ENCODE measurements at regions not wholly inside any gene's neighbourhood (a gene's known extent, or its start where the extent isn't known, plus 50 kb on each side); places are given as distances from the start of the nearest gene placed in this dataset.
"Not testable (repeated sequence)": the region's sequence is repeated elsewhere in the genome, so short reads cannot be mapped to it uniquely, and the experiment has no call there.

DNA sequence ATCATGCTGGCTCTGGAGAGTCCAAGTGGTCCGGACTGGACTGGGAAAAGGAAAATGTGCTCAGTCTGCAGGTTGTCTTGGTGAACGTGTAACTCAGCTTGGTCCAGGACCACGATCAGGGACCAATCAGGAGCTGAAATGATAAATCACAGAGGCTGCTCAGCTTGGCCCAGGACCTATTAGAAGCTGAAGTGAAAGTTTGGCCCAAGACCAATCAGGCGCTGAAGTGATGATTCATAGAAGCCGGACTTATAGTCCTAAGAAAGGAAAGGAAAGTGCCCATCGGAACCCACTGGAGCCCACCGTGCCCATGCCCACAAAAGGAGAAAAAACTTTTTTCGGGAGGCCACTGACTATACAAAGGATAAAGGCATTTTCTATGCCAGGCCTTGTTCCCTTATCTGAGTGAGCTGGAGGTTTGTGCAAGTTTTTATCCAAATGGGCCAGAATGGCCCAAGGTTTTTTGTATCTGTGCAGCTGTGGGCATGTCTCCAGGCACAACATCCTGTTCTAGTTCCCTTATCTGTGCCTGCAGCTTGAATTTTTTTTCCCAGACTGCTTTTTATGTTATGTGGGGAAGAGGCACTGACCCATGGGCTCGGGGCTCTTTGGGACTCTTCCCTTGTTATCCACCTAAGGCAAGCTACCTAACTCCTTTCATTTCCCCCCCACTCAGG, 194.4 kb downstream of the FAM133A start:
- peak; percentile 35 for DNase-seq

DNA sequence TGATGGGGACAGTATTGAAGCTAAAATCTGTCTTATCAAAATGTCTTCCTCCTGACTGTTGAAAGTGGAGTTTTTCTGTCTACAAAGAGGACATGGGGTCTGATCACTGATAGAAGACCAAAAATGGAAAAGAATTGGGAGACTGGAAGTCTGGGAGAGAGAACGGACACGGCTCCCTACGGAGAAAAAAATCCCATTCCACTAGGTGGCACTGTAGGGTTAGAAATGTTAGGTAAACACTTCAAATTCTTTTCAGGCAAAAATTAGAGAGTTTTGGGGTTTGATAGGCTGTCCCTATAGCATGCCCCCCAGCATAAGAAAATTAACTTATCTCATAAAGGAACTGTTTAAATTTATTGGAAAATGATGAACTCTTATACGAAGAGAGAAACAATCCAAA, 200.5 kb downstream of the FAM133A start:
- DNase-seq = no peak

DNA sequence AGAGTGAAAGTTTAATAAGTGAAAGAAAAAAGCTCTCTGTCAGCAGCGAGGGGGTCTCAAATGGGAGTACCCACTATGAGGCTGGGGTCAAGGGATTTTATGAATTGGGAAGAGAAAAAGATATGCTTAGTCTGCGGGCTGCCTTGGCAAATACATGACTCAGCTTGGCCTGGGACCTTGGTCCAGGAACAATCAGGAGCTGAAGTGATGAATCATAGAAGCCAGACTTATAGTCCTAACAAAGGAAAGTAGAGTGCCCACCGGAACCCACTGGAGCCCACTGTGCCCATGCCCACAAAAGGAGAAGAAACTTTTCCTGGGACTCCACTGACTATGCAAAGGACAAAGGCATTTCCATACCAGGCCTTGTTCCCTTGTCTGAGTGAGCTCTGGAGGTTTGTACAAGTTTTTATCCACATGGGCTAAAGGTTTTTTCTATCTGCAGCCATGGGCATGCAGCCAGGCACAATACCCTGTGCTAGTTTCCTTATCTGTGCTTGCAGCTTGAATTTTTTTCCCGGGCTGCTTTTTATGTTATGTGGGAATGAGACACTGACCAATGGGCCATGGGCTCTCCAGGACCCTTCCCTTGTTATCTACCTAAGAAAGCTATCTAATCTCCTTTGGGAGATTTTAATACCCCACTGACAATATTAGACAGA, 201.7 kb downstream of the FAM133A start:
- DNase-seq = no peak

DNA sequence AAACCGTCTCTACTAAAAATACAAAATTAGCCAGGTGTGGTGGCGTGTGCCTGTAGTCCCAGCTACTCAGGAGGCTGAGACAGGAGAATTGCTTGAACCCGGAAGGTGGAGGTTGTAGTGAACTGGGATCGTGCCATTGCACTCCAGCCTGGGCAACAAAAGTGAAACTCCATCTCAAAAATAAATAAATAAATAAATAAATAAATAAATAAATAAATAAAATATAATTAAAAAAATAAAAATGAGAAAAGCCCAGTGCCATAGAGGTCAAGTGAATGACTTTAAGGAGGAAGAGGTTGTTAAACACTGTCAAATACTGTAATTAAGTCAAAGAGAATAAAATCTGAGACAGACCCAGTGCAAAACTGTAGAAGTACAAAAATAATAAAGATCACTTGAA, 247.0 kb downstream of the FAM133A start:
- not testable (repeated sequence) for DNase-seq

DNA sequence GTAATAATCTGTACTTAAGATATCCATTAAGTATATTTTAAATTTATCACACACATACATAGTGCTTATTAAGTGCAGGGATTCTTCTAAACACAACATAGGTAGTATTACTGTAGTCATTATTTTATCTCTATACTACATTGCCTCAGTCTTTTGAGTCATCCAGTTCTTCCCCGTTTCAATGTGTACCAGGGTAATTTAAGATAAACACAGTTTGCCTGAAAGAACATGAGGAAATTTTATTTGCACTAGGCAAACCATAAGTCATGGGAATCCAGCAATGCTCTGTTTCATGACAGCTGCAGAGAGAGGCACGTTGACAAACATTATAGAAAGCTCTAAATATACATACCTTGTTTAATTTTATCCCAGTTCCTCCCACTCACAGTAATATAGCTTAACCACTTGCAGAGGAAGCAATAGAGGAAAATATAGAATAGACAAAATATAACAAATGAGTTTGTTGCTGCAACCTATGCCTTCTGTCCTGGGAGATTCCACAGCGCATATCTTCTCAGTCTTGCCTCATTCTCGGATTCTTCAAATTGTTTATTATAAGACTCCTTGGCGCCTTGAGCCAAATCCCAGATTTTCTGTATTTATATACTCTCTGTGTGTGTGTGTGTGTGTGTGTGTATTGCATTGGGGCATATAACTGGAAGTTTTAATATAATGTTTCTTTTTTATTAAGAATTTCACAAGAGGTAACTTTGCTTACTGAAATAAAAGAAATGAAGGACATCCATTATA, 258.6 kb downstream of the FAM133A start:
- DNase-seq = no peak

DNA sequence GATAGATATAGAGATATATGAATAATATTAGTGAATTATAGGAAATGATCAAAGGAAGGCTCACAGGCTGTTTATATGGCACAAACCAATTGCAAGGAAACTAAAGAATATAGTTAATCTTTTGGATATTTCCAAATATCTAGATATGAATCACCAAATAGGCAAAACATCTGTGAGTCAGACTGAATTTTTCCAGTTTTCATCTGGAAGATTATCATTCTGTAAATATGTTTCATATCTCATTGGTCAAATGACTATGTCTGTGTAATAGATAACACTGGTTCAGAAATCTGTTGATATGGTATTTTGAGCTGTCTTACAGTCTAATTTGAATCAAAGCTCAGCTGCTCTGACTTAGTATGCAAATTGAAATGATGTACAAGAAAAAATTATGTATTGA, 303.6 kb downstream of the FAM133A start:
- no peak for DNase-seq

DNA sequence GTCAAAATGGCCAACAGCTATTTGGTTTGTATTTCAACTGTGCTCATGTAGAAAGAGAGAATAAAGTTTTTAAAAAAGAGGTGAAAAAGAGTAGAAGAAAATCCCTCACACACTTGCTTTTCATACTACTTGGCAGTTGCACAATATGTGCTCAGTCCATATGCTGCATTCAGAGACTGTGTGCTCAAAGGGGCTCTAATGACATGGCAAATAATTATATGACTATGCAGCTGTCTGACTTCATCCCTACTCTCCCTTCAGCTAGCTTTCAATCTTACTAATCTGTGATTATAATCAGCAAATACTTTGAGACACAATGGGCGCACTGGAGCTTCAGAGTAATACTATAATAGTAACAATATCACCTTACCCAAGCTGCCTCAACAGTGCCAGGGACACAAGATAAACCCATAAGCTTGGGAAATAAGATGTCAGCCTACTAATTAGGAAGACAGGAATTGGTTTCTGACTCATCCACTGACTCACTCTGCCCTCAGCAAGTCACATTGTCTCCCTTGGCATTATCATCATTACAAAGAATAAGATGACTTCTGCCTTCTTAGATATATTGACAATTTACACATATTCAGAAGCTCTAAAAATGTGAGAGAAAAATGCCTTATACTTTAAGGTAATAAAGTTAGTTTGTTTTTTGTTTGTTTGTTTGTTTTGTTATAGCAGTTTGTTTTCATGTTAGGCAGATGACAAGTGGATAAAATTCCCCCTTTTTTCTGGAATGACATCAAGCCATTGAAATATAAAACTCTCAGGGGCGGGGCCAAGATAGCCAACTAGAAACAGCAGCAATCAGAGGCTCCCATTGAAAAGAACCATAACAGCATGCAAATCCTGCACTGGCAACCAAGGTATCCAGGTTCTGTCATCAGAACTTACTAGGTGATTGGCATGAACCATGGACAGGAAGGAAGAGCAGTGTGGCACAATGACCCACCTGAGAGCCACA, 311.6 kb downstream of the FAM133A start:
- no peak for DNase-seq

All from islet precursor cell (in vitro differentiated cells).